HG03432 (cell line): ENCODE measurements at regions not wholly inside any gene's neighbourhood (a gene's known extent, or its start where the extent isn't known, plus 50 kb on each side); places are given as distances from the start of the nearest gene placed in this dataset.

Experiments
- ATAC-seq: cut with Tn5 transposase; IDR thresholded peaks from one replicate; pipeline ENCODE4 v1.9.1; 2021; ENCODE audit warnings: mild to moderate bottlenecking, moderate library complexity; ENCODE audit not compliant: unreplicated experiment

DNA sequence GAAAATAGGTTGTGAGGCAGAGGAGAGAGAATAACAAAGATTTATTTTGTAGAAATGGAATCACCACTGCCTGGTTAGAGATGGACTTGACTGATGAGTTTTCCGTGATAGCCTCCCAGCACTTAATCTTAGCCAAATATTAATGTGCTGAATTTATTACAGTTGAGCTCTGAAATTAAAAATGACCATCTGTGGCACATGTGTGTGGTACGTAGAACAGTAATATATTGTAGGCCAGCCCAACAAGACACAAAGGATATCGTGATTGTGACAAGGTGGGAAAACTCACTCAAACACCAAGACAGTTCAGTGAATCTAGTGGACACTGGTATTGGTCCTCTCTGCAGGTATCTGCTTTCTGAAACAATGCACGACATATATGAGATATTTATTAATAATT lies 119.4 kb downstream of the HAO1 start:
- no peak for ATAC-seq

GRCh38 chr20:7822772-7823171 lies 117.5 kb downstream of the HAO1 start:
- ATAC-seq: no peak

- no peak for ATAC-seq
These were observed 111.8 kb downstream of the HAO1 start for GRCh38 chr20:7828437-7828836.

DNA sequence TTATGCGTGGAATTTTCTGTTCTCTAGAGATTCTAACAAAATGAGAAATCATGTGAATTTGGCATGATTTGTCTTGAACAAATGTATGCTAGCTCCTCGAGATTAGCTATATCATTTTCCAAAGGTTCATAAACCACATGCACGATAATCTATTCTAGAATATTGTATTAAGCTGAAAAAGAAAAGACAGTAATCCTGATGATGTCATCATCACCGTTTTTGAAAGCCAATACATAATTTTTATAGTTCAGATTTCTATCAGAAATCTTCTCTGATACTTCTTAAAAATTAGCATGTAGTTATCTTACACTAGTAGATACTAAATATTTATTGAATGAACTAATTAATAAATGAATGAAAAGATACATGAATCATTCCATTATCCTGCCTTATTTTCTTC lies 111.2 kb downstream of the HAO1 start:
- ATAC-seq: no peak

DNA sequence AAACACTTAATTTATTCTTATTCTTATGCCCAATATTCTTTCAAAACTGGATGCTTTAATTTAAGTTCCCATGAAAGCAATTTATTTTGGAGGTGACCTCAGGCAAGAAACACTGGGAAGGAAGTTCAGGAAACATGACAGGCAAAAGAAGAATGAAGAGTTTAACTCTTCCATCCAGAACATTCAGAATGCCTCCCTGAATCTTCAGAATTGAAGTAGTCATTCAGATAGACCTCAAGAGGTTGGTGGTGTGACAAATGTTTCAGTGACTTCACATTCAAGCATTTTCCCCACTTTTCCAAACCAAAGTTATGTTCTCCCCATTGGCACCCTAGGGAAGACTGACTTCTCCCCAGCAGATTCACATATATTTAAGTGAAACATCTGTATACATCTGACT lies 110.5 kb downstream of the HAO1 start:
- no peak for ATAC-seq
